Activated CD8-positive, alpha-beta T cell treated with anti-CD3 and anti-CD28 coated beads, Interleukin-2, amount 10 ng/mL, durations not matched to agents 7 days and 5 days (primary cell): ENCODE measurements at regions not wholly inside any gene's neighbourhood (a gene's known extent, or its start where the extent isn't known, plus 50 kb on each side); places are given as distances from the start of the nearest gene placed in this dataset.
"Not testable (repeated sequence)": the region's sequence is repeated elsewhere in the genome, so short reads cannot be mapped to it uniquely, and the experiment has no call there.

Source experiments
- ATAC-seq: fragments of 150-1000 bp; cut with Tn5 transposase; one replicate; pipeline ENCODE4 v1.10.0; 2021; ENCODE audit warnings: moderate library complexity
- CTCF ChIA-PET: fragments of 350-600 bp; sonication (Branson Sonifier 250); formaldehyde crosslinking; loops from one replicate; lab custom pipeline; 2021; ENCODE audit warnings: antibody characterized with exemption; lab: Charles Lee
- POLR2A ChIA-PET: fragments of 350-600 bp; sonication (Branson Sonifier 250); formaldehyde crosslinking; loops from one replicate; lab custom pipeline; 2021; ENCODE audit warnings: antibody characterized with exemption; lab: Charles Lee
- DNase-seq: peaks from one replicate; pipeline ENCODE4 v3.0.0-alpha.2; 2020
- H3K27ac Mint-ChIP-seq: one replicate; pipeline ENCODE4 v1.8.0; 2021; ENCODE audit warnings: mild to moderate bottlenecking, mixed read lengths
- H3K27me3 Mint-ChIP-seq: one replicate; pipeline ENCODE4 v1.8.0; 2021; ENCODE audit warnings: low read depth, mixed read lengths
- H3K36me3 Mint-ChIP-seq: one replicate; pipeline ENCODE4 v1.8.0; 2021; ENCODE audit warnings: low read depth, mixed read lengths
- H3K4me1 Mint-ChIP-seq: one replicate; pipeline ENCODE4 v1.8.0; 2021; ENCODE audit warnings: low read depth, mixed read lengths
- H3K4me3 Mint-ChIP-seq: one replicate; pipeline ENCODE4 v1.8.0; 2021; ENCODE audit warnings: mild to moderate bottlenecking, mixed read lengths
- H3K9me3 Mint-ChIP-seq: one replicate; pipeline ENCODE4 v1.8.0; 2022; ENCODE audit warnings: mixed read lengths; ENCODE audit not compliant: insufficient read depth

GRCh38 chr5:44691802-44692201, 116.9 kb upstream of the MRPS30 start:
- ATAC-seq: no peak
- Mint-ChIP-seq H3K4me1 (no peaks in the 10 kb centered on the region), H3K9me3 (no peaks in the 10 kb centered on the region), H3K36me3 (no peaks in the 10 kb centered on the region), H3K27ac (no peak overlapping the region), H3K27me3 (no peaks in the 10 kb centered on the region), H3K4me3 (no peak overlapping the region)
- CTCF ChIA-PET: no interaction called here
- POLR2A ChIA-PET: no interaction called here
- DNase-seq: no peak

GRCh38 chr5:44681906-44682305, 126.8 kb upstream of the MRPS30 start:
- no peaks in the 10 kb centered on the region for H3K9me3 Mint-ChIP-seq

GRCh38 chr5:44679214-44679613, 129.5 kb upstream of the MRPS30 start:
- no peaks in the 10 kb centered on the region for H3K27me3 Mint-ChIP-seq
- H3K4me1 Mint-ChIP-seq: no peaks in the 10 kb centered on the region
- POLR2A ChIA-PET: no interaction called here

More at GRCh38 chr5:44681906-44682305, 126.8 kb upstream of the MRPS30 start:
- Mint-ChIP-seq H3K27ac (no peak overlapping the region), H3K4me1 (no peaks in the 10 kb centered on the region), H3K36me3 (no peaks in the 10 kb centered on the region), H3K27me3 (no peaks in the 10 kb centered on the region), H3K4me3 (no peak overlapping the region)
- CTCF ChIA-PET: no interaction called here
- DNase-seq: no peak
- no peak for ATAC-seq
- POLR2A ChIA-PET: no interaction called here

GRCh38 chr5:44675296-44675695, 133.5 kb upstream of the MRPS30 start:
- ChIA-PET POLR2A (no interaction called here), CTCF (no interaction called here)
- Mint-ChIP-seq H3K27me3 (no peaks in the 10 kb centered on the region), H3K36me3 (no peaks in the 10 kb centered on the region), H3K27ac (no peak overlapping the region), H3K9me3 (no peaks in the 10 kb centered on the region), H3K4me1 (no peaks in the 10 kb centered on the region), H3K4me3 (no peak overlapping the region)
- DNase-seq (no peak), ATAC-seq (no peak)

More at GRCh38 chr5:44679214-44679613, 129.5 kb upstream of the MRPS30 start:
- ATAC-seq (no peak), DNase-seq (no peak)
- Mint-ChIP-seq H3K9me3 (no peaks in the 10 kb centered on the region), H3K27ac (no peak overlapping the region), H3K4me3 (no peak overlapping the region), H3K36me3 (no peaks in the 10 kb centered on the region)
- CTCF ChIA-PET: no interaction called here

- ChIA-PET CTCF (no interaction called here), POLR2A (no interaction called here)
- DNase-seq: no peak
- no peak overlapping the region for H3K4me3 Mint-ChIP-seq
- no peaks in the 10 kb centered on the region for H3K4me1 Mint-ChIP-seq
- H3K27ac Mint-ChIP-seq: no peak overlapping the region
- H3K27me3 Mint-ChIP-seq: no peaks in the 10 kb centered on the region
- no peak for ATAC-seq
- H3K36me3 Mint-ChIP-seq: no peaks in the 10 kb centered on the region
- H3K9me3 Mint-ChIP-seq: no peaks in the 10 kb centered on the region
Observed at GRCh38 chr5:44674461-44674860, 134.3 kb upstream of the MRPS30 start.

- H3K4me1 Mint-ChIP-seq, DNase-seq, H3K27ac Mint-ChIP-seq, CTCF ChIA-PET, H3K27me3 Mint-ChIP-seq, ATAC-seq, POLR2A ChIA-PET, H3K4me3 Mint-ChIP-seq, H3K36me3 Mint-ChIP-seq: not testable (repeated sequence)
- H3K9me3 Mint-ChIP-seq: peaks cover 11% of the 10 kb centered on the region
Observed at GRCh38 chr5:44668471-44668870, 140.3 kb upstream of the MRPS30 start.

- no peak overlapping the region for H3K27ac Mint-ChIP-seq
- no peak for DNase-seq
- peaks cover 11% of the 10 kb centered on the region for H3K9me3 Mint-ChIP-seq
- H3K36me3 Mint-ChIP-seq: no peaks in the 10 kb centered on the region
- ChIA-PET POLR2A (no interaction called here), CTCF (no interaction called here)
- H3K4me1 Mint-ChIP-seq: no peaks in the 10 kb centered on the region
- ATAC-seq: no peak
- no peaks in the 10 kb centered on the region for H3K27me3 Mint-ChIP-seq
- no peak overlapping the region for H3K4me3 Mint-ChIP-seq
Observed at GRCh38 chr5:44665101-44665701, 143.5 kb upstream of the MRPS30 start.

- no peaks in the 10 kb centered on the region for H3K27me3 Mint-ChIP-seq
- H3K9me3 Mint-ChIP-seq: peaks cover 11% of the 10 kb centered on the region
Observed at GRCh38 chr5:44664711-44665100, 144.0 kb upstream of the MRPS30 start.

GRCh38 chr5:44663991-44664710, 144.6 kb upstream of the MRPS30 start:
- ChIA-PET POLR2A (no interaction called here), CTCF (no interaction called here)
- H3K27ac Mint-ChIP-seq: no peak overlapping the region
- H3K4me3 Mint-ChIP-seq: no peak overlapping the region
- H3K4me1 Mint-ChIP-seq: no peaks in the 10 kb centered on the region
- peaks cover 11% of the 10 kb centered on the region for H3K9me3 Mint-ChIP-seq
- DNase-seq (no peak), ATAC-seq (no peak)
- H3K36me3 Mint-ChIP-seq: no peaks in the 10 kb centered on the region
- no peaks in the 10 kb centered on the region for H3K27me3 Mint-ChIP-seq

More at GRCh38 chr5:44664711-44665100, 144.0 kb upstream of the MRPS30 start:
- H3K36me3 Mint-ChIP-seq: no peaks in the 10 kb centered on the region
- H3K4me1 Mint-ChIP-seq: no peaks in the 10 kb centered on the region
- ChIA-PET POLR2A (no interaction called here), CTCF (no interaction called here)
- no peak overlapping the region for H3K27ac Mint-ChIP-seq
- no peak for DNase-seq
- no peak overlapping the region for H3K4me3 Mint-ChIP-seq
- no peak for ATAC-seq

- ChIA-PET CTCF (no interaction called here), POLR2A (no interaction called here)
- no peak overlapping the region for H3K4me3 Mint-ChIP-seq
- H3K36me3 Mint-ChIP-seq: no peaks in the 10 kb centered on the region
- ATAC-seq (no peak), DNase-seq (no peak)
- H3K27ac Mint-ChIP-seq: no peak overlapping the region
- no peaks in the 10 kb centered on the region for H3K27me3 Mint-ChIP-seq
- peaks cover 2% of the 10 kb centered on the region for H3K9me3 Mint-ChIP-seq
- no peaks in the 10 kb centered on the region for H3K4me1 Mint-ChIP-seq
Observed at GRCh38 chr5:44661851-44662250, 146.9 kb upstream of the MRPS30 start.

GRCh38 chr5:44660251-44660650, 148.5 kb upstream of the MRPS30 start:
- CTCF ChIA-PET: no interaction called here
- no peak for ATAC-seq

GRCh38 chr5:44659334-44659733, 149.4 kb upstream of the MRPS30 start:
- ATAC-seq (no peak), DNase-seq (no peak)
- Mint-ChIP-seq H3K9me3 (no peaks in the 10 kb centered on the region), H3K4me1 (no peaks in the 10 kb centered on the region), H3K36me3 (no peaks in the 10 kb centered on the region), H3K27ac (no peak overlapping the region), H3K4me3 (no peak overlapping the region), H3K27me3 (no peaks in the 10 kb centered on the region)
- ChIA-PET CTCF (no interaction called here), POLR2A (no interaction called here)

More at GRCh38 chr5:44660251-44660650, 148.5 kb upstream of the MRPS30 start:
- POLR2A ChIA-PET: no interaction called here
- DNase-seq: no peak
- H3K9me3 Mint-ChIP-seq: no peaks in the 10 kb centered on the region
- no peaks in the 10 kb centered on the region for H3K4me1 Mint-ChIP-seq
- H3K4me3 Mint-ChIP-seq: no peak overlapping the region
- H3K27ac Mint-ChIP-seq: no peak overlapping the region
- no peaks in the 10 kb centered on the region for H3K36me3 Mint-ChIP-seq
- H3K27me3 Mint-ChIP-seq: no peaks in the 10 kb centered on the region
